GM19023 (cell line): ENCODE measurements at regions not wholly inside any gene's neighbourhood (a gene's known extent, or its start where the extent isn't known, plus 50 kb on each side); places are given as distances from the start of the nearest gene placed in this dataset.

Experiments used
- ATAC-seq: cut with Tn5 transposase; IDR thresholded peaks from one replicate; pipeline ENCODE4 v1.9.1; 2021; ENCODE audit warnings: mild to moderate bottlenecking, moderate library complexity; ENCODE audit not compliant: unreplicated experiment

DNA sequence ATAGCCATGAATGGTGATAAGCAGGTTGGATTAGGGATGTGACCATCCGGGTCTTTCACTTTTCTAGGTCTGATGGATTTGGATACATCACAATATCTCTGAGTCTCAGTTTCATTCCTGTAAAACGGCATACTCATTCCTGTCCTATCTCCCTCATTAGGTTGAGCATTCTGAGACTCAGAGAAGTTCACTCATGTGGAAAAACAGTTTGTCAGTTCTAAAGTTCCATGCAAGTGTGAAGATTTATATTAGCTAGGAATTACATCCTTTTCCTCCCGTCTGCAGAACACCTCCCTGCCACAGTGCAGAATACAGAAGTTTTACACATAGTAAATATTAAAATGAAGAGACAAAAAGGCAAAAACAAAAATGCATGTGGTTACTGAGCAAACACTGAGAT, 94.2 kb upstream of the SLC25A13 start:
- ATAC-seq, result no peak

DNA sequence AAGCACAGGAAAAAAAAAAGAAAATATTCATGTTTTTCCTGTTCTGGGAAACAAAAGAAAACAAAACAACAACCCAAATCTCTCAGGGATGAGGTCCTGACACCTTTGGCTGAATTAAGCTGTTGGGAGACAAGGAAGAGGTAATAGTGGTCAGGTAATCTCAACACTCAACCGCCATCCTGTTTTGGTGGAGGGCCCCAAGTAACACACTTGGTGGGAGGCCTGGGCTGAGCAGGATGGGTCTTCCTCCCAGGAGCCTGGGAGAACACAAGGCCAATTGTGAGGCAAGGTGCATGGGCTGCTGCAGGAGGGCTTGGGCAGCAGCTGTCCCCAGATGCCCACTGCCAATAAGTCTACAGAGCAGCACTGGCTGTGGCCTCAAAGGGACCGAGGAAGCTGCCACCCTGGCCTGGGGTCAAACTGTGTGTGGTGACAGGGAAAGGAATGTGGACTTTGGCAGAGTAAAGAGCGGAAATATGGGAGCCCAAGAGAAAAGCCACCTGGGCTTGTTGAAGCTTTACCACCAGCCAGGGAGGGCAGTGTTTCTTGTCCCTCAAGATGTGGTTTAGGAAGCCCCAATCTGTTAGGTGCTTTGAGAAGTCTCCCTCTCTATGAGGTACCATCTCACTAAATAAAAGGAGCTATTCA, 93.5 kb upstream of the SLC25A13 start:
- no peak for ATAC-seq

- peak; percentile 74 for ATAC-seq
Measured at GRCh38 chr7:96414931-96415292, 93.0 kb upstream of the SLC25A13 start.

GRCh38 chr7:96410126-96410839, 88.4 kb upstream of the SLC25A13 start:
- ATAC-seq, result no peak

DNA sequence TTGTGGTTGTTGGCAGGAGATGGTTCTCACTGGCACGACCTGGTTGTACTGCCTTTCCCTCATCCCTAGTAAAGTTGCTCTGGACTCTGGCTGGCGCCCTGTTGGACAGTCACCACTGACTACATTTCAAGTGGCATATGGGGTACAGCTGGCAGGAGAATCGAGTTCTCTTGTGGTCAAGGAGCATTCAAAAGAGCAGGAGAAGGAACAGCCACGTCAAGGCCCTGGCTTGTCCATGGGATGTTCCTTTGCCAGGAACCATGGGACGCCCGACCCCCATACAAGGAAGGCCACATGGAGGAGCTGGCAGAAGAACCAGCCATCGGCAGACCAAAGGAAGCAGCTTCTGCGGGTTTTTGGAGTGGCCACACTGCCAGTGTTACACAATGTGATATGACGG, 87.0 kb upstream of the SLC25A13 start:
- no peak for ATAC-seq

- ATAC-seq, result no peak
Measured at GRCh38 chr7:96407427-96407826, 85.5 kb upstream of the SLC25A13 start.

GRCh38 chr7:96402913-96403312, 81.0 kb upstream of the SLC25A13 start:
- ATAC-seq, result no peak

GRCh38 chr7:96401200-96401599, 79.3 kb upstream of the SLC25A13 start:
- no peak for ATAC-seq

DNA sequence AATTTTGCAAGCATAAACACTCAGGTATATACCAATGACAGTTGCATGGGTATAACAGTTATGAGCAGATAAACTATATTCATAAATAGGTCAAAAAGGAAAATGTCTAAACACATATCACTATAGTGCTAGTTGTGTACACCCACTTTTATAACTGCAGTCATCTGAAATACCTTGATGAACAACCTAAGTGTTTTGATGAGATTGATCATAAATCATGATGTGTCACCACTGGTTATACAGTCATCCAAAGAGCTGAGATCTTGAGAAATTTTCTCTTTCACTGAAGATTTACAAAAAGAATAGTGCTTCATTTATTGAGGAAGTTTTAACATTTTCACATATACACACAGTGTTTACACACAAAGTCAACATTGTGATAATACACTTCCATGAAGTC, 78.6 kb upstream of the SLC25A13 start:
- no peak for ATAC-seq

GRCh38 chr7:96400001-96400400, 78.1 kb upstream of the SLC25A13 start:
- no peak for ATAC-seq

- no peak for ATAC-seq
Measured at GRCh38 chr7:96397936-96398598, 76.2 kb upstream of the SLC25A13 start.

DNA sequence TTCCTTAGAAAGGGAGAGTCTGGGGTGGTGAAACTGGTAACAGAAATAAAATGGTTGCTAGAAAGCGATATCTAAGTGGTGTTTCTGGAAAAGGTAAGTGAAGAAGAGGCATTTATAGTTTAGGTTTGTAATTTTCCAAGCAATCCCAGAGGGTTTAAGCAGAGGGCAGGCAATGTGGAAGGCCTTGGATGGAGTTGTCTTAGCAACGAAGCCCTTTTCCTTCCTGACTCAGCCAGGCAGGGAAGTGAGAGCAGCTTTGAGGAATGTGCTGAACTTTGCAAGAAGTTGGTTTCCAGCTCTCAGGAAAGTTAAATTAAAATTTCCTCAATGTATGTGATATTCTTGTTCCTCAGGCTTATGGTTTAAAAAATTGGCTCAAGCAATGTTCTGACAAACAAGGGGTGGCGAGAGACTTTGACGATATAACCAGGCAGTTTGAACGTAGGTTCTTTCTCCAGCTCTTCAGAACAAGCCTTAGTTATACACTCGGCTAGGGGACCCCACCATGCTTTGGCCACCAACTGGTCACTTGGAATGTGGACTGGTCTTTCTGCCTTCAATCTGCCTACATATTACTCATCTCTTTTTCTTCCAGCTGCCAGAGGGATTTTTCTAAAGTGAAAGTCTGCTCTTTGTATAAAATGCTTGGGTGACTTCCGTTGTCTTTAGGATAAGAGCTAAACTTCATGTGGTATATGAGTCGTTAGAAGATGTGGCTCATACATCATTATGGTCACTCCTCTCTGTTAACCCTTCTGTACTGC, 66.9 kb upstream of the SLC25A13 start:
- ATAC-seq, result no peak

DNA sequence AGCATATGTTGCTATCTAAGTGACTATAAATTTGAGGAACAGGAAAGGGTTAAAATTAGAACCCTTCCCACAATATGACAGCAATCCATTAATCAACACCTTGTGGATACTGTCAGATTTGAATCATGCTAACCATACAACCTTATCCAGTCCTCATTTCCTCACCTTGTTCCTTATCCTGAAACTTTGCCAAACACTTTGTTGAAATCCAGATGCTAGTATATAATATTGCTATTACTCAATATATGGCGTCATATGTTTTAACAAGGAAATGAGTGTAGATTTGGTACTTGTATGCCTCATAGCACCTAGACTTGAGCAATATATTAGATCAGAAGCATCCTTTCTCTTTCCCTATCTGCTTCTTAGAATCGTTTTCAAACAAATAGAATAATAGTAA, 66.3 kb upstream of the SLC25A13 start:
- no peak for ATAC-seq

- ATAC-seq, result no peak
Measured at GRCh38 chr7:96380111-96380512, 58.2 kb upstream of the SLC25A13 start.

DNA sequence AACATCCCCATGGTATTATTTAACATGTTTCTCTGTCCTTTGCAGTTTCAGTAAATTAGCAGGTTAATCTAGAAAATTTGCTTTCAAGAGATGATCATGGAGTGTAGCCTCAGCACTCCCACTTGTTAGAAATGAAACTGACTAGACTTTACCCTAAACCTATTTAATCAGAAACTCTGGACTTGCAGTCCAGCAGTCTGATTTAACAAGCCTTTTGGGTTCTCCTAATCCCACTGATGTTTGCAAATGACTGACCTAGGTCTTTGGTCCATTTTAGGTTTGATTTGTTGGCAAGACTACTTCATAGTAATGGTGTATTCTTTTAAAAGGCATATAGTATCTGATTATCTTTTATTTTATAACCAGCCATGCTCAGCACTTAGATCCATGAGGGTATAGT, 55.5 kb upstream of the SLC25A13 start:
- no peak for ATAC-seq
